LNCAP (cell line): ENCODE measurements at regions not wholly inside any gene's neighbourhood (a gene's known extent, or its start where the extent isn't known, plus 50 kb on each side); places are given as distances from the start of the nearest gene placed in this dataset.

Experiments
- TF ChIP-seq, protein P1 (sequence below): fragments of 450-650 bp; IDR thresholded peaks from 2 replicates; pipeline ENCODE4 v1.5.1; 2017; ENCODE audit warnings: mild to moderate bottlenecking

DNA sequence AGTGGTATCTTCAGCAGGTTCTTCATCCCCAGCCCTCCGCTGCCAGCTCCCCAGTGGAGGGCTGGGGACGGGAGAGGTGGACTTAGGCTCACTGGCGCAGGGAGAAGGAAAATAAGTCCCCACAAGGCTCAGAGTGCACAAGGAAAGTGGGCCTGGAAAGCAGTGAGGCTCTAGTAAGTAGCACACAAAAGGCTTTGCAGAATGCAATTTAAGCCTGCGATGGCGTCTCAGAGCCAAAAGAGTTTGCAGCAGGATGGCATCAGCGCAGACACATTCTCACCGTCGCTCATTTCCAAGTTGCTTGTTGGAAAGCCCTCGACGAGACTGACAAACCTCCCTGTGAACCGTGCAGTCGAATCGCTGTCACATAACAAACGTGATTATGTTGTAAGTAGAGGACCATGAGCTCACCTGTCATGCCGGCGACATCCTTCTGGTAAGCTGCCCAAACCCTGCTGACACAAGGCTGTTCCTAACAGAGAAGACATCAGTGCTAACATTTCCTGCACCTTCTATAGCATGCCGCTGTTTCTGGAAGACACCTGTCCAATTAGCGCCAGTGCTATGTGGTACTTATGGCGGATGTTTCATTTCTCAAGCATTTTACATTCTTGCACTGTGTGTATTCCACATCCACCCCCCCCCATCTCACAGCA is 98.3 kb upstream of the NPVF start:
- TF ChIP-seq, protein P1, sequence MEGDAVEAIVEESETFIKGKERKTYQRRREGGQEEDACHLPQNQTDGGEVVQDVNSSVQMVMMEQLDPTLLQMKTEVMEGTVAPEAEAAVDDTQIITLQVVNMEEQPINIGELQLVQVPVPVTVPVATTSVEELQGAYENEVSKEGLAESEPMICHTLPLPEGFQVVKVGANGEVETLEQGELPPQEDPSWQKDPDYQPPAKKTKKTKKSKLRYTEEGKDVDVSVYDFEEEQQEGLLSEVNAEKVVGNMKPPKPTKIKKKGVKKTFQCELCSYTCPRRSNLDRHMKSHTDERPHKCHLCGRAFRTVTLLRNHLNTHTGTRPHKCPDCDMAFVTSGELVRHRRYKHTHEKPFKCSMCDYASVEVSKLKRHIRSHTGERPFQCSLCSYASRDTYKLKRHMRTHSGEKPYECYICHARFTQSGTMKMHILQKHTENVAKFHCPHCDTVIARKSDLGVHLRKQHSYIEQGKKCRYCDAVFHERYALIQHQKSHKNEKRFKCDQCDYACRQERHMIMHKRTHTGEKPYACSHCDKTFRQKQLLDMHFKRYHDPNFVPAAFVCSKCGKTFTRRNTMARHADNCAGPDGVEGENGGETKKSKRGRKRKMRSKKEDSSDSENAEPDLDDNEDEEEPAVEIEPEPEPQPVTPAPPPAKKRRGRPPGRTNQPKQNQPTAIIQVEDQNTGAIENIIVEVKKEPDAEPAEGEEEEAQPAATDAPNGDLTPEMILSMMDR = no peak

DNA sequence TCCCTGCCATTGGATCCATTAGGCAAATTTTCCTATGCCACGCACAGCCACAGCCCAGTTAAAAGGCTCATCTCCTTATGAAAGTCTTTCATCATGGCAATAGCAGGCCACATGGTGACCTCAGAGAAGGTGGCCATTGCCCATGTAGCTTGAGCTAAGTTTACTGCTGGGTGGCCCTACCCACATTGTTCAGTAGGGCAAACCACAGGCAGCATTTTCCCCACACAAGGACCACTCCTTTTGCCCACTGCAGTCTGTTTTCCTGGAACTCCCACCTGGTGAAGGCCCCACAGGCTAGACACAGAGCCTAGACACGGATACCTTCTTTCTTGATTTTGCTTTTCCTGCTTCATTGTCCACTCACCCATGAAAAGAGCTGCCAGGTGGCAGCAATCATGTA is 101.5 kb upstream of the NPVF start:
- TF ChIP-seq, protein P1 = no peak

DNA sequence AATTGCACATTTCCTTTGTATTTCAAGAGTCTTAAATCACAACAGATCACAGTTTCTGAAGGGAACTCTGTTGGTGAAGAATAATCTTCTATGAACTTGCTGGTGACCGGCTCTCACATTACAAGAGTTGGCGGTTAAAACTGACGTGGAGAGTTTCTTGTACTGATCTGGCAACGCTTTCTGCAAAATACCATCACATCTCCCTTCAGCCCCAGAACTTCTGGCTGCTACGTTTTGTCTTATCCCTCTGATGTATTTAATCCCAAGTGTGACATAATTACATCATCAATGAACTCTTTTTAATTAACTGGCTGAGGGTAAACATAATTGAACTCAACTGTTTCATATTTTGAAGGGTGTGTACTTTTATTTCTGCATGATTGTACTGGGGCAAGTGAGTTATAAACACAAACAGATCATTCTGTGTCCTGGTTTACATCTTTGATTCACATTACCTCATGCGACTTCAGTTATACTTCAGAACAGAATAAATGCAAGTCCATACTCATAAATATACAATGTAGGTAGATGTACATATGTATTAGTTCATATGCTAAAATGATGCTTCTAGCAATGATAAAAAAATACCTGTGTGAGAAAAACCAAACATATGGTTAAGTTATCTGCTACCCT is 105.1 kb upstream of the NPVF start:
- TF ChIP-seq, protein P1 = no peak

DNA sequence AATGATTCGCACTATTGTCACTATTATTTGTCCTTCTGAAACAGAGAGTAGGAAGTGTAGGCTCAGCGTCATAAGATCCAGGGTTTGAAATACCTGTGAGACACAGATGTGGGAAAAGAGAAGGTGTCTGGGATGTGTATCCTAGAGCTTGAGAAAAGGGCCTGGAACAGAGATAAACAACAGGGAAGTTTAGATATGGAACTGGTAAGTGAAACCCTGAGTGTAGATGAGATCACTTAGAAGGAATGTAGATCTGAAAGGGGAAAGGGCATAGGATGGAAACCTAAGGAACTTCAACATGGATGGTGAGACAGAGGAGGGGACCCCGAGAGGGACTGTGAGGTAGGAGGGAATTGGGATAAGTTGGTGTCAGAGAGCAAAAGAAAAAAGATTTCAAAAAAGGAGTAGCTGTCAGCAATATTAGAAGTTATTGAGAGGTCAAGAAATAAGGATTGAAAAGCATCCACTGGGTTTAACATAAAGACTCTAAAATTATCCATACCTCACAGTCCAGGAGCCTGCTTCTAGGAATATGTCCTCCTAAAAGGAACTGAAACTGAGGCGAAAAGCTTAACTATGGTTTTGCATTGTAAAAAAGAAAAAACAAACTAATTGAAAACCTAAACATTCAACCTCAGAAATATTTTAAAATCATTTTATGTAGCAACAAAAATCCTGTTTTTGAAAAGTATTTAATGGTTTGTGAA is 119.2 kb upstream of the NPVF start:
- TF ChIP-seq, protein P1 = no peak

DNA sequence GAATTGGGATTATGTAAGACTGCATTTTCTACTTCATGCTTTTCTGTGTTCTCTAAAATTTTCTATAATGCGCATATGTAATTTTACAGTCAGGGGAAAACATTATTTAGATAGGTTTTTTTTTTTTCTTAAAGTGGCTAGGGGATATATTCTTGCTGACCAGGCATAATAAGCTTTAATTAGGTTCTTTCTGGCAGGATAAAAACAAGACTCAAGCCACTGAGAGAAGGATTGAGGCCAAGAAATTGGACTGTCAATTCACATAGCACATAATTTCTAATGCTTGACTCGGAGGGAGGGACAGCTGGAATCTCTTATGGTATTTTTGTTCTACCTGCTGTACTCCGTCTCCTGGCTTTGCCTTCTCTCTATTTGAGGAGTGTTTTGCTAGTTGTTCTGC is 119.8 kb upstream of the NPVF start:
- TF ChIP-seq, protein P1 = no peak

GRCh38 chr7:25349283-25350017 is 121.2 kb upstream of the NPVF start:
- TF ChIP-seq, protein P1 = no peak

DNA sequence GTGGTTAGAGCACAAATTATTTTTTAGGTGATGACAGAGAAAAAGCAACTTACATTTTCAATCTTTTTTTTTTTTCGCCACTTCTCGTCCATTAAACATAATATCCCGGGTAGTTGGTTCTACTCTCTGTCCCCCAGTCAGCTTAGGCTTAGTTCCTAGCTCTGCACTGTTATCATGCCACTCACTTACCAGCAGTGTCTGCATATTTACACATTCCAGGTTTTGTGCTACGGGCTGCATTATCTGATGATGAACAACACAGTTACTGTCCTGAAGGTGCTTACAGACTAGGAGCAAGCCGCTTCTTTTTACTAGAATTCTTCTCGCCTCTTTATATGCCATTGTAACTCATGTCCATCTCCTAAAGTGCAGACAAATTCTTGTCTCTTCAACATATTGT is 121.8 kb upstream of the NPVF start:
- TF ChIP-seq, protein P1 = no peak
